Hepatocyte (in vitro differentiated cells): ENCODE measurements at regions not wholly inside any gene's neighbourhood (a gene's known extent, or its start where the extent isn't known, plus 50 kb on each side); places are given as distances from the start of the nearest gene placed in this dataset.
"Not testable (repeated sequence)": the region's sequence is repeated elsewhere in the genome, so short reads cannot be mapped to it uniquely, and the experiment has no call there.

Experiments
- CTCF ChIP-seq: fragments of 200-600 bp; sonication (generic); IDR thresholded peaks from 2 replicates; pipeline ENCODE4 v1.5.1; 2016; ENCODE audit warnings: antibody characterized with exemption, mild to moderate bottlenecking; ENCODE audit not compliant: poor library complexity
- EZH2 ChIP-seq: fragments of 200-600 bp; sonication (generic); IDR thresholded peaks from 2 replicates; pipeline ENCODE4 v1.6.1; 2016; ENCODE audit warnings: antibody characterized with exemption, mild to moderate bottlenecking, borderline replicate concordance
- EZH2phosphoT487 ChIP-seq: fragments of 200-600 bp; sonication (generic); IDR thresholded peaks from one replicate; pipeline ENCODE4 v1.6.1; 2018; ENCODE audit warnings: antibody characterized with exemption, mild to moderate bottlenecking, low read depth, moderate library complexity; ENCODE audit not compliant: unreplicated experiment, severe bottlenecking

GRCh38 chr22:48620460-48620859, 1207.2 kb downstream of the BRD1 start:
- TF ChIP-seq CTCF, EZH2phosphoT487, EZH2: not testable (repeated sequence)
